ENCODE measurements at regions not wholly inside any gene's neighbourhood (a gene's known extent, or its start where the extent isn't known, plus 50 kb on each side); places are given as distances from the start of the nearest gene placed in this dataset.

DNA sequence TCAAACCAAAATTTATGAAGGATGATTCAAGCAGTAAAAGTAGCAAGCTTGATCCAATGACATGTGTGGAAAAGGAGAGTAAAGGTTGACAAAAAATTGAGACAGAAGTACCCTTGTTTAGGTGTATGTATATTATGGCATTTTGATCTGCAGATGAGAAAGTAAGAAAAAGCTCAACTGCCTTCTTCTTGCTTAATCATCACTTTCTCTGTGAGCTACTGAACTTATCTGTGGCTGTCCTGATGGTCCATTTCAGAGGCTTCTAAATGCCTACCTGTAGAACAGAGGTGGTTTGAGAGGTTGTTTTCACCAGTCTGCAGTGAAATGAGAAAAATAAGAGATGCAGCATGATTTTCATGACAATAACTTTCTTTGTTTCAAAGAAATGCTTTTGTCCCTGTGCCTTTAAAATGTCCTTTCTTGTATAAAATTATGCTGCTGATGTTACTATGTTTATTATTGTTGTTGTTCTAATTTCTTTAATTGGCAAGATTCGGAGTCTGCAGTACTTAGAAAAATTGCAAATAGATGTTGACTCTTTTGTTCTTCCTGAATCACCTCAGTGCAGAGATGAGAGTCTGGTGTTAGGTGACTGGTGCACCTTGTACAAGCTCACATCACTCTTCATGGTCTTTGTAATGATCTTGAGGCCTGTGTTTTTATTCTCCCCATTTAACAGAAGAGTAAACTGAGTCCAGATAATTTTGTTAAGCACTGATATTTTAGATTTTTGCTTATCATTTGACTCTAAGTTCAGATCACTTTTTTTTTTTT lies 821.9 kb downstream of the VRK1 start:
- DNase-seq = no peak

DNA sequence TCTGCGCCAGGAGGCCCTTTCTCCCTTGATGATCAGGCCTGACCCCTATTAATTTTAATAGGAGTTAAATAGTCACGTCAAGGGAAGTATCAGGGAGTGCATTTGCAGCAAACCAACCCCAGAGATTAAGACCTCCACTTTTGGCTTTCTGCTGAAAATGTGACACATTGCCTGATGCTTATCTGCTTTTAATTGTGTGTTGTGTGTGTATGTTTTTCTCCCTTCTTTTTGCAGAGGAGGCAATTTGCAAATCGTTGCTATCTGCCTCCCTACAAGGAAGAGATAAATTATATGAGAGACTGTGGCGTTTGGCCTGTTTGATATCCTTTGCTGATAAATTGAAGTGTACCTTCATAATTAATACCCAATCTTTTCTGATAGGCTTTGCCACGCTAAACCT lies 822.9 kb downstream of the VRK1 start:
- DNase-seq = no peak

DNA sequence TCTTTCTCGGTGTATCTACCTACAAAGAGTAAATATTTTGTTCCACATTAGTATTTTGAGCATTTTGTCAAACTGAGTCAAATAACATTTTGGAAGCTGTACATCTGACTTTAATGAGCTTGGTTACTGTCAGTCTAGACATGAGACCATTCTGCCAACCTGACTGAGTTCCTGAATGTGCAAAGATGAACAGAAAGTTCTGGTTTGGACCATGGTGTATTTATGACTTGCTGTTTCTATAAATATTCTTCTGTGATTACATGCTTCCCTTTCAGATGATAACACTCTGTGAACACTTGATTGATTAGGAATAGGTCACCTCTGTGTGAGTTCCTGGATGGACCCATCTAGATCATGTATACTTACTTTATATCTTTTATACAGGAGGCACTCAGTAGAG lies 827.8 kb downstream of the VRK1 start:
- no peak for DNase-seq

DNA sequence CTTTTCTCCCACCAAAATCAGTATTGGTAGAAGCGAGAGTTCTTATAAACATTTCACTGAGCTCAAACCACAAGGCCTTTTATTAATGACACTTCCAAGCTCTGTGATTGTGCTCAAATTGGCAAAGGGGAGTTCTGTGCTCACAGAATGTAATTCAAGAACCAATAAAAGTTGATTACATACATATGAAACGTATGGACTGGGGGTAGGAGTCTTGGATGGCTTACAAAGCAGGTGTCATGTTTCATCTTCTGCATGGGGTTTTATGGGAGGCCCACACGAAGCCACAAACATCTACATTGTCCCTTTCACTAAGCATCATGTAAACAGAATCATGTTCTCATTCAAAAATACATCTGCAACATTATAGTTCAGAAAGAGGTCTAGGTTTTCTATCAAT lies 828.3 kb downstream of the VRK1 start:
- DNase-seq = no peak

DNA sequence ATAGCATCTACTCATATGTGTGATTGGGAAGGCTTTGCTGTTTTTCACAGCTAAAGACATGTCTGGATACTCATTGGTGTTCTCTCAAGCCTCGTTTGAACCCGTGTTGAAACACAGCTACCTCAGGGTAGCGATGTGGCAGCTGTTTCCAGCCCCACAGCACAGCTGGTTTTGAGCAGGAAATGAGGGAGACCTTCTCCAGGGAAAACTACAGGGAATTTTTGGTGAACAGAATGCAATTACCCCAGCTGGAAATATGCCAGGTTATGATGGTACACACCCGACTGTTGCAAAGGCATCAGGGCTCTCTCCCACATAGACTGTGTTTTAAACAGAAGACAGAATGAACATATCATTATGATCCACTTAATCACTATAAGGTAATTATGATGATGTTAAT lies 828.9 kb downstream of the VRK1 start:
- no peak for DNase-seq

DNA sequence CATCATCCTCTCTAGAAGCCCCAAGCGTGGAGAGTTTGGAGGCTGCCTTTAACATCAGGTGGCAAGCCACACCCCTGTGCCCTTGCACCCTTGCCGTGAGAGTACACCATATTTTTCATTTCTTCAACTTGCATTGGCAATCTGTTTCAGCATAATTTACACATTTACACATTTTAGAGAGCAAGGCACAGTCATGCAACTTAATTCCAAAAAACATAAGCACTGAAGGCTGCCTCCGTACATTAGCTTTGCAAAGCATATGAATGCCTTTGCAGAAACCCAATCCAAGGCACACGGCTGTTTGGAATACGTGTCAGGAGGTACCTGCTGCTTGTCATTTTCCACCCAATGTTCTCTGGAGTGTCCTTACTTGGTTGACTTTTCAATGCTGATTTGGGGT lies 833.1 kb downstream of the VRK1 start:
- DNase-seq = no peak

DNA sequence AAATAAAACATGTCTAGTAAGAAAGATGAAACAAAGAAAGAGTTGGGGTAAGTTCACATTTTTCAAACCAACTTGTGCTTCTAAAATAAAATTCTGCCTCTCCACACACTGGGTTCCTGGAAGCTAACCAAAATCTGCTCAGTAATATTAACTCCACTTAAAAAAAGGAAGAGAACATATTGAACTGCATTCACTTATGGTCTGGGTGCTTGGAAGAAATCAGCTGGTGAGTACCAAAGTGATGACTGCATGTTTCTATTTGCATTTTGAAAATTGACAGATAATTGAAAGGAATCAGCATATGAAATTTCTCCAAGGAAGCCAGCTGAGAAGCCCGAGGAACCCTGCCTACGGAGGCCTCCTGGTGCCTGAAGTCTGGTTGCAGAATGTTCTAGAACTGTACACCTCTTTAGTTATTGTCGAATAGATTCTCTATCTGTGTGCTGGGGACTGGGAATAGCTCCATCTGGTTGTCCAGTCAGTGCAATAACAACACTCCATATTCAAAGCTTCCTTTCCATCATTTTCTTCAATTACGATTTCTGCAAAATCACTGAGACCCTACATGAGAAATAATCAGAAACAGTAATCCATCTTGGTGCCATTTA lies 836.1 kb downstream of the VRK1 start:
- no peak for DNase-seq

DNA sequence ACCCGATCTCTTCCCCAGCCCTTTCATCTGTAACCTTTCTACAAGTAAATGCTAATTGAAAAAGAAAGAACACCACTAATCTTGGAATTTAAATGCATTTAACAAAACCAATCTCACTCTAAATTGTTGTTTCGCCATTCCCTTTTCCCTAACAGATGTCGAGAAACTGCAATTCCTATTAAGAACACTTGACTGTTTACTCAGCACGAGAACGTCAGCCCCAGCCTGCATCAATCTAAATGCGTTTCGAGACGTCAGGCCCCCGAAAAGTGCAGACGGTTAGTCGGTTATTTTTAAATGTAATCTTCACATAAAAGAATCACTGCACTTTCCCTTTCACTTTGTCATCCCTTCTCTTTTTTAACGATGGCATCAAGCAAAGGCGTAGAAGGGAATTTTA lies 837.6 kb downstream of the VRK1 start:
- DNase-seq = peak in 1 of 2 experiments; percentile 2

DNA sequence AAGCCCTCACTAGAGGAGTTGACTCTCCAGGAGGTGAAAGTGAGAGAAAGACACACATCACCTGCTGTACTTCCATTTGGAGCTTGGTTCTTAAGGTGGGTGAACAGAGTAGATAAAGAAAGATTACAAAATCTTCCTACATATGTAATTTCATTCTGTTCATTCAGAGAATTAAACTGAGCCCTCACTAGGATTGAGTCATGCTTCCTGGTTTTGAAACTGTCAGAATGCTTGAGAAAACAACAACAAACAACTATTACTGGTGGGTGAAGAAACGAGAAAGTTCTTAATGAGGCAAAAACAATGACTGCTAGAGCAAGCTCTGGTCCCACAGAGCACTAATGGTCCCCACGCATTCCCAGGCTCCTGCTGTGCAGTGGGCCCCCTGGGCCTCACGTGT lies 841.7 kb downstream of the VRK1 start:
- DNase-seq = no peak

DNA sequence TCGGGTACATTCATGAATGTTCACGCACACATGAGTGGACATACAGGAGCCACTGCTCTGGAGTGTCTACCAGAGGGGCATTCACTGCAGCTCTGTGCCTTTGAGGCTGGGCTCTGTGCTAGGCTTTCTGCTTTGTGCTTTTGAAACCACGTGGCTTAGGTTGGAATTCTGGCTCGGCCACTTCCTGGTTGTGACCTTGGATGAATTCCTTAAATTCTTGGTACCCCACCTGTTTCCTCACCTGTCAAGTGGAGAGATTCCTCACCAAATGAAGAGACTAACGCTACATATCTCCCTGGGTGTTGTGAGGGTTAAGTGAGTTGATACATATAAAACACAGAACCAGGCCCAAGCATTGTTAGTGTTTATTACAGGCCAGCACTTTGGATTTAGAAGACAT lies 842.8 kb downstream of the VRK1 start:
- no peak for DNase-seq

DNA sequence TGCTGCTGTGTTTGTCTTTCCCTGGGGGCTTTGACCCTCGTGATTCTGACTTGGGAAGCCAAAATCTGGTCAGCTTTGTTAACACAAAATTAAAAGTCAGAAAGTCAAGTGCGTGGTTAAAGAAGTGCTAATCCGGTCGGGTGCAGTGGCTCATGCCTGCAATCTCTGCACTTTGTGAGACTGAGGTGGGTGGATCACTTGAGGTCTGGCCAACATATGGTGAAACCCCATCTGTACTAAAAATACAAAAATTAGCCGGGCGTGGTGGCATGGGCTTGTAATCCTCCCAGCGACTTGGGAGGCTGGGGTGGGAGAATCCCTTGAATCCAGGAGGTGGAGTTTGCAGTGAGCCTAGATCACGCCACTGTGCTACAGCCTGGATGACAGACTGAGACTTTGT lies 844.6 kb downstream of the VRK1 start:
- DNase-seq = no peak

DNA sequence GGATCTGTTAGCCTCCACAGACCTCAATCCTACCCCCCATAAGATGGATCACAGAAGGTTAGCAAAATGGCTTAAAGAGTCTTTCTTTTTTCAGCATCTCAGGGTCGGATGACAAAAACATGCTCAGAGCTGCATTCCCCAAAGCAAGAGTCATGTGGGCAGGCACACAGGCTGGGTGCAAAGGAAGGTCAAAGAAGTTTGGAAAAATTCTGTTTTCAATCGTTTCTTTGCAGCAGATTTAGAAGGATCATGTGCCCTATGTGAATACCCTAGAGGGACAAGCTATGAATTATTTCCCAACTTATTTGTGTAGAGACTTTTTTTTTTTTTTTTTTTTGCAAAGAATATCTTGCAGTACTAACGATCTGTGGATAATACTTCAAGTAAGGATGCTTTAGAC lies 845.4 kb downstream of the VRK1 start:
- DNase-seq = no peak

DNA sequence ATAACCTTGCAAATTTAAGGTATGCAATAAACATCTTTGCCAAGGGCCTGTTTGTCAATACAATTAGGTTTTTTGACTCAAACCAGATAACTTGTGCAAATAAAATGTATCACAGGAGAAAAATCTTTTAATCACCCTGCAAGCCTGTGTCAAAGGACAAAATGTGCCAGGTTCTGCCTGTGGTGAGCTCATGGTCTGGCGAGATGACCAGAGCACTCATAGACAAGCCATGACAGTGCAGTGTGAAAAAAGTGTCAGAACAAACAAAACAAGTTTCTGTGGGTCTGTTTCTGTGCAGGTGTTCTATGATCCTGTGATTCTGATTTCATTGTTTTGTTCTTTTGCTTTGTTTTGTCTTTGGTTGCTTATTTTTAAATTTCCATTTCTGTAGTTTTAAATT lies 847.2 kb downstream of the VRK1 start:
- DNase-seq = no peak

DNA sequence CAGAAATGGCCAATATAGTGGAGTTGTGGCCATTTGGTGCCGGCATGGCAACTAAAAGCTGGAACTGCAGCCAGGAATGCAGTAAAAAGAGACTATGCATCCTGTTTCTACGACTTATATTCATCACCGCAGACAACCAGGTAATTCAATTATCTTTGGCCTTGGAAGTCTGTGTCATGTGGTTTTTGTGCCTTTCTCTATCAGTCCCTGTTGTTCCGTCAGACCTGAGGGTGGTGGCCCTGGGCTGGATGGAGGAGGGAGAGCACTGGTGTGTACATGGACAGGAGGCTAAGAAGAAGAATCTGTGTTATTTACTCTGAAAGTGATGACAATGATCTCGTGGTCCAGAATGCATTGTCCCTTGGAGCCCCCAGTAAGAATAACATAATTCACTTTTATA lies 852.6 kb downstream of the VRK1 start:
- no peak for DNase-seq

DNA sequence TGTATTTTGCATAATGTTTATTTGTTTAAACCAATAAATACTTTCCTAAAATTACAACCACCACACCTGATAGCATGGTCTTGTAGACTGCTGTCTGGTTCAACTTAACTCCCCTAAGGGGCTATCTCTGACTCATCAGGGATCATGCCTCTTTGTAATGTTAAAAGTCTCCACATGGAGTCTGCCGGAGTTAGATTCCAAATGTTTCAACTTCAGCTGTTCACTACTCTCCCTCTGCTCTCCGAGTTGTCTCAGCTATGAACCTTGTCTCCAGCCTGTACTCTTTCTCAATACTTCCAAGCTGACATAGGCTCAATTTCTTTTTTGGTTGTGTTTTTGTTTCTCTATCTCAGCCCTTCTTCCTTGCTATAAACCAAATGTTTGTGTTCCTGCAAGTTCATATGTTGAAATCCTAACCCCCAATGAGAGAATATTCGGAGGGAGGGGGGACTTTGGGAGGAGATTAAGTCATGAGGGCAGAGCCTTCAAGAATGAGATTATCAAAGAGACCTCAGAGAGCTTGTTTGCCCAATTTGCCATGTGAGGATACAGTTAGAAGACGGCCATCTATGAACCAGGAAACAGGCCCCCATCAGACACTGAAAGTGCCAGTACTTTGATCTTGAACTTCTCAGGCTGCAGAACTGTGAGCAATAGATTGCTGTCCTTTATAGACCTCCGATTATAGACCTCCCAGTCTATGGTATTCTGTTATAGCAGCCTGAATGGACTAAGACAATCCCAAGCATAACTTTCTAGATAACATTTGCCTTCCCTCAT lies 858.2 kb downstream of the VRK1 start:
- DNase-seq = no peak

DNA sequence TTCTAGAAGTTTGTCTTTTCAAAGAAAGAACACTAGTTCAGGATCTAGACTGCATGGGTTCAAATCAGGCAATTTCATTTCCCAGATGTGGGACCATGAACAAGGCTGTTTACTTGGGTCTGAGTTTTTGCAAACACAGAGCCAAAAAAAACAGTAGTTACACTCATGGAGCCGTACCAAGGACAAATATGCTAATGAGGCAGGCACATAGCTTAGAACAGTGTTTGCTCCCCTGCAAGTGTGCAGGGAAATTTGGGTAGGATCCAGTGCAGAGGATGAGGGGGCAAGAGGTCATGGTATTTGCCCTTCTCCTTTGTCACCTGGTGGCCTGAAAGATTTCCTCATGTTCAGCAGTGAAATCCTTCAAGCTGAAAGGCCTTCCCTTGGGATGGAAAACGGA lies 860.4 kb downstream of the VRK1 start:
- DNase-seq = no peak

DNA sequence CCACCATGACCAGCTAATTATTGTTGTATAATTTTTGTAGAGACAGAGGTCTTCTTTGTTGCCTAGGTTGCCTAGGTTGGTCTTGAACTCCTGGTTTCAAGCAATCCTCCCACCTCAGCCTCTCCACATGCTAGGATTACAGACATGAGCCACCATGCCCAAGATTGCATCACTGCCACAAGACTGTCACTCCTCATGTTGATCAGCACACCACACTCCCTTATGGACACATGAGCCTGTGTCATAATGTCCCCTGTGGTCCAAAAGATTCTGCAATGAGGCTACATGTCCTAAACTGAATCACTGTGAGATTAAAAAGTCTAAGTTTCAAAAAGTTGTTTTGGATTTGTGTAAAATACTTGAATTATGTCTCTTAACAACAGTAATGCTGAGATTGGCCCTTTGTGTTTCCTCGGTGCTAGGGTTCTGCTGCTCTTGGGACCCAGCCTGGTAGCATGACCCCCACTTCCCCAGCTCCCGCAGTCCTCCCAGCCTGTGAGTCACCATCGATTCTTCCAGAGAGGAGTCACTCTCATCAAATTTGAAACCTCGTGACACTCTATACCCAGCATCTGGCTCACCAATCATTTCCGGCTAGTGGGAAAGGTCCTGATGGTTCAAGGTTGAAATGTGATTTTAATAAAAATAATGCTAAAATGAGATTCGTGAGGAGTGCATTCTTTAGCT lies 890.9 kb downstream of the VRK1 start:
- no peak for DNase-seq

DNA sequence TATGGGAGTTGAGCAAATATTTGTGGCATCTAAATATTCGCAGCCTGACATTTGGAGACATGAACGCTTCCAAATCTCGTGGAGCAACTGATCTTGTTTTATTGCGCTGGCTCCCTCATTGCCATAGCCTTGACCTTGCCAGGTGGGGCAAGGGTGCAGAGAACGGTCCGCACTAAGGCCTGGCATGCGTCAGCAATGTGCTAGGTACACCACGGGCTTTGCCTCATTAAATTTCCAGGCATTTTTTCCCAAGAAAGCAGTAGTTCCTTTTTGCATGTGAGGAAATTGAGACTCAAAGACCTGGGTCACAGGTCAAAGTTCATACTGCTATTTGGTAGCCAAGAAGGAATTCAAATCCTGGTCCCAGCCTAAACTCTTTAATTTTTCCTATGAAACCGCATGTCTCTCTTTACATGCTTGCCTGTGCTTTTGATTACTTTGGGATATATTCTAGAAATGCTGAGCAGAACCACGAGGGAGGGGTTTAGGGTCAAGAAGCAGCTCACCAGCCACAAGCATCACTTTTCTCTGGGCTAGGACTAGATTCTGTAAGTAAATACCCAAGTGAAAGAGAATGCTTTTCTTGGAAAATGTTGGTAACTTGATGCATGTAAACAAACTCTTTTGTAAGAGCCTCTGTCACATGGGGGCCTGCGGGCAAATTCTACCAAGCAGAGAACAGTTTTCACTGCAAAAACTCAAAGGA lies 891.6 kb downstream of the VRK1 start:
- no peak for DNase-seq

DNA sequence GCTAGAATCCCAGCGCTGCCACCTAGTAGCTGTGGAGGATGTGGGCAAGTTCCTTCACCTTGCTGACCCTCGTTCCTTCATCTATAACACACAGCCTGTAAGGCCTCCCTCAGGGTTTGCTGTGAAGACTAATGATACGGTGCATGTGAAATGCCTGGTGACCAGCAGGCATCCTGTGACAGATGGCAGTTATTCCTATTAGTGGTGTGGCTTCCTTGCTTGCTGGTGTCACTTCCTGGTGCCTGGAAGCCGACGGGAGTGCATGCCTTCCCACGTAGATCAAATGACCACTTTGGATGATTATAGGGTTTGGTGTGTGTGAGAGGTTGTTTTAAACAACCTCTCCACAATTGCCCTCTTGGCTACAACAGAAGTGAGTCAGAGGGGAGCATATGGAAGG lies 894.9 kb downstream of the VRK1 start:
- no peak for DNase-seq

DNA sequence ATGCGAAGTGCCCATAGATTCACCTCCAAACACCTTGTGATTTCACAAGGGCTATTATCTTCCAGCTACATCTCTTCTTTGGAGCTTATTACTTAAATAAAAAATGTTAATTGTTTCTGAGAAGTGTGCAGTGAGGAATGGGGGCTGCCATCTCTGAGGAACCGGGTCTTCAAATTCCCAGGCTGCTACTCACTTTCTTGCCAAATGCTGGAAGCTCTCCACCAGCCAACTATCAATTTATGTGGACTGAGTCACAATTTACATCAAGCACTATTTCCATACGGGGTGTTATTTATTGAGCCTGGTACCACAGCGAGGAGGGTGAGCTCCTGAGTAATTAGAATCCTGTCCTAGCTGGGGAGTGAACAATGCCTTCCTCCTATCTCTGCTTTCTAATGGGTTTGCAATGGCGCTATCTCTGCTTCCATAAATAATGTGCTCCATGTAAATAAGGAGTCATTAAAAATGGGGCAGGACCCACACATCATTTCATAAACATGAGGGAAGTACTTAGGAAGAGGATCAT lies 898.3 kb downstream of the VRK1 start:
- DNase-seq = no peak

DNA sequence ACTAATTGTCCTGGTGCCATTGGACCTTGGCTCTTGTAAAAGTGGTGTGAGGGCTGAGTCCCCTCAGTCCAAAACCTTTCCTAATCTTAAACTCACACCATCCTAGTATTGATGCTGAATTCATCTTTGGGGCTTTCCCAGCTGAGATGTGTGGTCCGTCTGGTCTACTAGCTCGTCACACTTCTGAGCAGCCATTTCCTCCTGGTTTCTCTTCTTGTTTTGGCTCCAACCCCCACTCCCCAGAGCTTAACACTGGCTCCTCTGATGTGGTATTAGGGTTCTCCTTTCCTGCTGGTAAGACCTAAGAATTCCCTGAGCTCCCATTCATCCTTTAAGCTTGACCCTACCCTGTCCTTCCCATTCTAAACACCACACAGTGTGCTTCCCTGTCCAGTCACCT lies 900.6 kb downstream of the VRK1 start:
- no peak for DNase-seq

DNA sequence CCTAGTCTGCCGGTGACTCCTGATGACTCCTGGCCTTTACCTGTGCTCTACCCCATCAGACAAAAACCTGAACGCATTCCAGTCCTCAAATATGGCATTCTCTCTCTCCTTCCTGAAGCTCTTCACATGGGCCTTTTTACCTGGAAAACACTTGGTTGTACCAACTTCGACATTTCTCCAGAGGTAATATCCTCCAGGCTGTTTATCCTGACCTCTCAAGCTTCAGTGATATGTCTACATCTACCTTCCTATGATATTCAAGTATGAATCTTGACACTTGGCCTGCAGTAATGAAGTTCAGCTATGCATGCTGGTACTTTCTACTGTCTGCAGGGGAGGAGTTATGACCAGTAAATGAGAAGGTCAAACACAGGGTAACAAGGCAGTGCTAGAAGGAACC lies 901.8 kb downstream of the VRK1 start:
- DNase-seq = no peak

All from SHP77 (cell line).